HG02852 (cell line): ENCODE measurements at regions not wholly inside any gene's neighbourhood (a gene's known extent, or its start where the extent isn't known, plus 50 kb on each side); places are given as distances from the start of the nearest gene placed in this dataset.
"Not testable (repeated sequence)": the region's sequence is repeated elsewhere in the genome, so short reads cannot be mapped to it uniquely, and the experiment has no call there.

Source experiments
- ATAC-seq: cut with Tn5 transposase; IDR thresholded peaks from one replicate; pipeline ENCODE4 v1.9.1; 2021; ENCODE audit warnings: mild to moderate bottlenecking, moderate library complexity; ENCODE audit not compliant: unreplicated experiment

- no peak for ATAC-seq
Observed at GRCh38 chr13:34349091-34349722, 531.3 kb downstream of the RFC3 start.

GRCh38 chr13:34350671-34351070 is 532.7 kb downstream of the RFC3 start:
- no peak for ATAC-seq

DNA sequence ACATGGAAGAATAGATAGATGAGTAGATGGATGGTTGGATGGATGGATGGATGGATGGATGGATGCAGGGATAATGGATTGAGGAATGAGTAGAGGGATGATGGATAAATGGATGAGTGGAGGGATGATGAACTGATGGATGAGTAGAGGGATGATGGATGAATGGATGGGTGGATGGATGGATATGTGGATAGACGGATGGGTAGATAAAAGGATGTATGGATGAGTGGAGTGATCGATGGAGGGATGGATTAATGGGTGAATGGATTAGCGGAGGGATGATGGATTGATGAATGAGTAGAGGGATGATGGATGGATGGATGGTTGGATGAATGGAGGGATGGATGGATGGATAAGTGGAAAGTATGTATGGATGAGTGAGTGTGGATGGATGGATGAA is 533.2 kb downstream of the RFC3 start:
- ATAC-seq = no peak

DNA sequence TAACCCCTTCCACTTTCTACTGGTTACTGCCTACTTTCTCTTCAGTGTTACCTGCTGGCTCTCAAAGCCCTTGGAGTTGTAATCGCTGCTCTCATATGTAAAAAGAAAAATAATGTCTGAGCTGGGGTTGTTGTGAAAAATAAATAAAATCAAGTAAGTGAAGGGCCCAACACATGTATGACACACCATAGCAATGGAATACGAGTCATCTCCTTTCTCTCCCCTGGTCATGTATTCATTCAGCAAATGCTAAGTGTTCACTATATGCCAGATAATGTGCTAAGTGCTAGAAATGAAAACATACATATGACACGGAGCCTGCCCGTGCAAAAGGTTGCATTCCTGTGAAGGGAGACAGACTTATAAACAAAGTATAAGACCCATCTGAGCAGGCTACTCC is 535.0 kb downstream of the RFC3 start:
- ATAC-seq = no peak

- no peak for ATAC-seq
Observed at GRCh38 chr13:34356686-34357434, 538.9 kb downstream of the RFC3 start.

DNA sequence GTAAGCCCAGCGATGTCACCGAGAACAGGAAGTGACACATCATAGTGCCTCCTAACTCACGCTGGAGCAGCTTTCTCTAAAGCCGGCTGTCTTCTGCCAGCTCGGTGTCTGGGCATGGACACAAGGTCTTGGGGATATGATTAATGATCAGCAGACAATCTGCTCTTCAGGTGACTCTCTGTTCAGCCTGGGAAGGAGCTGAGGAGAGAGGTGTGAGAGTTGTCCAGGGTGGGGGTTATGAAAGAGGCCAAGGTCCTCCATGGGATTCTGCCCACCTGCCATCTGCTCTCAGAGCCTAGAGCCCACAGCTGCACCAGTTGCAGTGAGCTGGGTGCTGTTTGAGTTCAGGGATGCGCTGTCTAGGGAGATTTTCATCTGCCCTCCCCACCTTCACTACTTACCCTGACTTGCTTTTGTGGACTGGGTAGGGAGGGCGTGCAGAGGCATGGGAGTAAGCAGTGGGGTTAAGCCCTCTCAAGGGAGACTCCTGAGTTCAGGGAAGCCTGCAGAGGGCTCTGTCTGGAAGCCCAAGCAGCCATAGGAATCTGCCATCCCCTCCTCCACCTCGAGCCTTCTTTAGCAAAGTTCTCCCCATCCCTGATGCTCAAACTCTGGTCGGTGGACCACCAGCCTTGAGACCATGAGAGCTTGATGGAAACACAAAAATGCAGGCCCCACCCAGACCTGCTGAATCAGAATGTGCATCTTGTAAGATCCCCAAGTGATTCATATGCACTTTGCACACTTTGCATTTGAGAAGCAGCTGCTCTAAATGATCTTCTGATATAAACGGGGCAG is 539.7 kb downstream of the RFC3 start:
- no peak for ATAC-seq

GRCh38 chr13:34358811-34359513 is 541.0 kb downstream of the RFC3 start:
- ATAC-seq = no peak

- ATAC-seq = no peak
Observed at GRCh38 chr13:34360702-34361101, 542.8 kb downstream of the RFC3 start.

- ATAC-seq = no peak
Observed at GRCh38 chr13:34361560-34361959, 543.6 kb downstream of the RFC3 start.

GRCh38 chr13:34363266-34363665 is 545.3 kb downstream of the RFC3 start:
- no peak for ATAC-seq

DNA sequence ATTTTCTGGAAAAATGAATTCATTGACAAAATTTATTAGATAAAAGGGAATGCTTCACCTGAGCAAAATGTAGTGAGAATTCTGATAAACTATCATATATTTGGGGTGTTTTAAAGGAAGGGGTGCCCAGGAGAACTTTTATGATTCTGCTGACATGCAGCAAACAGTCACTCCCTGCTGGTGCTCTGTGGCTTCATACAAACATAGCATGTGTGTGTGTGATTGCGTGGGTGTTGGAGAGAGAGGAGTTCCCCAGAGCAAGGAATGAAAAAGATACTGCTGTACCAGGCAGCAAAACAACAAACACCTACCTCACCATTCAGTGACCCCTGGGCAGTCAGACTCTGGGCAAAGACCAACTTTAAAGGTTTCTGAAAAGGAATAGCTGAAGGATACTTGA is 546.7 kb downstream of the RFC3 start:
- ATAC-seq = no peak

DNA sequence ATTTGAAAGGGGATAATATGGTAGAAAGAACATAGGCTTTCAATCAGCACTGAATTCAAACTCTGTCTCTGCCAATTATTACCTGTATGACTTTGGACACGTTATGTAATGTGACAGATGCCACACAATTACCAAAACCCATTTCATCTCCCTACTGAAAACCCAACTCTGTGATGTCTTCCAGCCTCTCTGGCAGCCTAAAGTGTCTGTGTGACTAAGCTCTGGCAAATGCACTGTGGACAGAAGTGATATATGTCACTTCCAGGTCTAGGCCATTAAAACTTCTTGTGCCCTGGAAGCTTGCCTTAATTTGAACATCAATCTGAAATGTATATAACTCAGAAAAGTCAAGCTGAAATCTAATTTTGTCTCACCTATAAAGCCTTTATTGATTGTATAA is 552.0 kb downstream of the RFC3 start:
- no peak for ATAC-seq

DNA sequence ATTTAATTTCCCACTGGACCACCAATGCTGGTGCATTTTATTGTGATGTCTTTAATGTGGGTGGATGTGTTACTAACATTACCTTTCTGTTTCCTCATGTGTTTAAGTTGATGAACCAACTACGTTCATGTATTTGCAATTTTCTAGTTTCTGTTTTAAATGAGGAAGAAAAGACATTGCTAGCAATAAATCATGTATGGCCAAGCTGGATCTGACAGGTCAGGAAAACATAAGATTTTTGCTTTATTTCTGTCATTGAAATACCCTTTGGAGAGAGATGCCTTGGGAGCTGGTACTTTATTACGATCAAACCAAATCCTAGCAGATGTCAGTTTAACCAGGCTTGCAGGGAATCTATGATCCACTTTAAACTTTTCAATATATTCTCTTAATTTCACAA is 553.2 kb downstream of the RFC3 start:
- ATAC-seq = no peak

GRCh38 chr13:34371645-34372395 is 553.9 kb downstream of the RFC3 start:
- no peak for ATAC-seq

GRCh38 chr13:34372581-34372980 is 554.6 kb downstream of the RFC3 start:
- no peak for ATAC-seq

GRCh38 chr13:34376483-34376882 is 558.5 kb downstream of the RFC3 start:
- ATAC-seq = no peak

DNA sequence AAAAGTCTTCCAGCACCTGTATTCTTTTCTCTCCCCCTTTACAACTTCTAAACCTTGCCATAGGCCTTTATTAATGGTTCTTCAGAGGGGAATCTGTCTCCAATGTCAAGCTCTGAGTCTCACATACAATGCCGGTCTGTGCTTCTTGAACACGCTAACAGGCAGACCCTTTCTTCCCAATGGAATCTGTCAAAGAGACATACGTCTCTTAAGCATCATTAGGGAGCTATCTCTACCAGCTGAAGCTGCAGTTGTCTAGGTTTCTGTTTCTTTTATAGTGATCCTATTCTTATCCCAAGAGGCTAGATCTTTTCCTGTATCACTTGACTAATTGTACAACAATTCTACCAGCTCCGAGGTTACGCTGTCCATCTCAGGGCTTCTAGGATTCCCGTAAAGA is 560.8 kb upstream of the NBEA start:
- no peak for ATAC-seq

DNA sequence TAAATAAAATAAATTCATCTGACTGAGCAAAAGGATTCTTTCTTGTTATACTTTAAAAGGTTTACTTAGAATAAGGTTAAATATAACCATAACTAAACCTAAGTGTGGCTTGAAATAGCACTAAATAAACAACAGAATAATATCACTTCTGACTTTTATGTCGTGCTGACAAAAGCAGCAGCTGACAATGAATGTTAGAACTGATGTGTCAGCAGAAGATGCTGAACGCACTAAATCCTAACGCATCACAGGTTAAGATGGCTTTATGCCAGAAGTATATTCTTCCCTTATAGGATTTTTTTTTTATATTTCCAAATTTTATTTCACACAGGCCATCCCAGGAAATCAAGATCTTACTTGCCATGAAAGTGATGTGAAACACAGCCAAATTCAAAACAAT is 558.3 kb upstream of the NBEA start:
- ATAC-seq = no peak

- not testable (repeated sequence) for ATAC-seq
Observed at GRCh38 chr13:34386229-34386628, 555.8 kb upstream of the NBEA start.

GRCh38 chr13:34391076-34391475 is 551.0 kb upstream of the NBEA start:
- ATAC-seq = no peak

DNA sequence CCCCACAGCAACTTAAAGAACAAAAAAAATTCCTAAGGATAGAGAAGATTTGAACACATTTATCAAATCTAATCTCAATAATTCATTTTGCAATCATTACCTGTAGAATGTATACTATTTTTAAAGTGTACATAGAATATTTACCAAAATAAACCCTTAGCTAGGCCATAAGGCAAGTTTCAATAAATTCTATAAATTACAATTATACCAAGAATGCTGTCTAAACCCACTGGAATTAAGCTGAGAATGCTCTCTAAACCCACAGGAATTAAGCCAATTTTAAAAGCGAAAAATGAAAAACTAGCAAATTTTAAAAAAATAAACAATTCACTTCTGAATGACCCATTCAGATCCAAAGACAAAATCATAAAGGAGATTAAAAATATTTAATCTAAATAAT is 540.4 kb upstream of the NBEA start:
- ATAC-seq = no peak
